ENCODE measurements at regions not wholly inside any gene's neighbourhood (a gene's known extent, or its start where the extent isn't known, plus 50 kb on each side); places are given as distances from the start of the nearest gene placed in this dataset.

- DNase-seq (ENCODE audit: low spot score) = no peak
- no peak for TF ChIP-seq CTCF (IDR thresholded peaks at IDR 0.05)
- no peak for ATAC-seq (ENCODE audit: low FRiP score)
Measured at GRCh38 chr18:73201940-73202339, 334.2 kb upstream of the NETO1 start.

GRCh38 chr18:73199151-73199550 is 331.4 kb upstream of the NETO1 start:
- ATAC-seq (ENCODE audit: low FRiP score) (no peak), DNase-seq (ENCODE audit: low spot score) (no peak)
- no peak for TF ChIP-seq CTCF (IDR thresholded peaks at IDR 0.05)

- ATAC-seq (ENCODE audit: low FRiP score) = no peak
- TF ChIP-seq CTCF (IDR thresholded peaks at IDR 0.05) = no peak
Measured at GRCh38 chr18:73189718-73190117, 321.9 kb upstream of the NETO1 start.

GRCh38 chr18:73168236-73168635 is 300.4 kb upstream of the NETO1 start:
- no peak for ATAC-seq (ENCODE audit: low FRiP score)
- TF ChIP-seq CTCF (IDR thresholded peaks at IDR 0.05) = no peak
- no peak for DNase-seq (ENCODE audit: low spot score)

More at GRCh38 chr18:73189718-73190117, 321.9 kb upstream of the NETO1 start:
- DNase-seq (ENCODE audit: low spot score) = no peak

- no peak for DNase-seq (ENCODE audit: low spot score)
- no peak for ATAC-seq (ENCODE audit: low FRiP score)
- TF ChIP-seq CTCF (IDR thresholded peaks at IDR 0.05) = no peak
Measured at GRCh38 chr18:73164430-73164829, 296.6 kb upstream of the NETO1 start.

GRCh38 chr18:73163236-73163635 is 295.4 kb upstream of the NETO1 start:
- ATAC-seq (ENCODE audit: low FRiP score) (no peak), DNase-seq (ENCODE audit: low spot score) (no peak)
- TF ChIP-seq CTCF (IDR thresholded peaks at IDR 0.05) = no peak

GRCh38 chr18:73156117-73156516 is 288.3 kb upstream of the NETO1 start:
- ATAC-seq (ENCODE audit: low FRiP score) (no peak), DNase-seq (ENCODE audit: low spot score) (no peak)
- no peak for TF ChIP-seq CTCF (IDR thresholded peaks at IDR 0.05)

Measured in omental fat pad (tissue), 3 donors.